ENCODE measurements at regions not wholly inside any gene's neighbourhood (a gene's known extent, or its start where the extent isn't known, plus 50 kb on each side); places are given as distances from the start of the nearest gene placed in this dataset.

GRCh38 chr5:133769842-133770241, 157.5 kb upstream of the FSTL4 start:
- no peak for DNase-seq (ENCODE audit: low spot score)

DNA sequence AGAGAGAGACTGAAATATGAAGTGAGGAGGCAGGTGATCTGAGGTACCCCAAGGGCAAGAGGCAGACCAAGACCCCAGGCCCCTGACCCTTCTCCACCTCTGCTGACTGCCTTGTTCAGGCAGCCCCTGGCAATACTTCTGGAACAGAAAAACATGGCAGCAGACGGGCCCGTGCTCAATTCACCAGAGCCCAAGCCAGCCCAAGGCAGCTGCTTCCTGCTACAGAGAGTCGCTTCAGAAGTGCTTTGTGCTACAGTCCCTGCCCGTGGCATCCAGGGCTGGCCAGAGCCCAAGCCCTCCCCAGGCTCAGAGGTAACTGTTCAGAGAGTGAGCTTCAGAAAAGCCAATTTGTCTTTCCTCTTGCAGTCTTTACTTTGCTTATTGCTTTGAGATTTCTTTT, 151.4 kb upstream of the FSTL4 start:
- no peak for DNase-seq (ENCODE audit: low spot score)

DNA sequence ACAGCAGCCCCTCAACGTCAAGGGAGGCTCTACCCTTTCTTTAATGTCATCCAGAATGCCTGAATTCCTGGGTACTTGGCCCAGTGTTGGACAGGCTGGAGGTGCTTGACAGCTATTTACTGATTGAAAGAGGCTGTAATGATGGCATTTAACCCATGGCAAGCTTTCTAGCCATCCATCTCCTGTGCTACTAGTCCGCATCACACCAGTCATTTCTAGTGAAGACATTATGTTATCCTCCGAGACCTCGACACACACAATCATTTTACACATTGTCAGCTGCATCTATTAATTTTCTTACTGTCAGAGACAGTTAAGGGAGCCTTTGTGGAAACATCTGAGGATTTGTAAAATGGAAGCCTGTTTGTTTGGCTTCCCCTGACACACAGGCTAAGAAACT, 149.3 kb upstream of the FSTL4 start:
- no peak for DNase-seq (ENCODE audit: low spot score)

DNA sequence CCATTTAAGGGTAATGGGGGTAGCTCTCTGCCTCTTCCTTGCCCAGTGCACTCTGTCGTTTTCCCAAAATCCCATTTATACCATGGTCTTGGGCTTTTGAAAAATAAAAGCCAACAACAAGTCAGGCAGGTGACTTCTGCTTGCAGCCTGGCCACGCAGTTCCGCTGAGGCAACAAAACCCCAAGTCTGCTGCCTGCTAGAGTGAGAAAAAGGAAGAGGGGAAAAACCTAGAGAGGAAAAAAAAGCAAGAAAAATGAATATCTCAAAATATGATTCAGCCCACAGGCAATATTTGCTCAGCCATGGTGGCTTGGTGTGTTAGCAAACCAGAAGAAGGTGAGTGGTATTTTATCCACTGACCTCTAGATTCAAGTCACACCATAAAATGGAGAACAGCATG, 148.2 kb upstream of the FSTL4 start:
- no peak for DNase-seq (ENCODE audit: low spot score)

GRCh38 chr5:133758641-133759040, 146.3 kb upstream of the FSTL4 start:
- DNase-seq (ENCODE audit: low spot score), result no peak

- no peak for DNase-seq (ENCODE audit: low spot score)
Observed at GRCh38 chr5:133757396-133757945, 145.1 kb upstream of the FSTL4 start.

DNA sequence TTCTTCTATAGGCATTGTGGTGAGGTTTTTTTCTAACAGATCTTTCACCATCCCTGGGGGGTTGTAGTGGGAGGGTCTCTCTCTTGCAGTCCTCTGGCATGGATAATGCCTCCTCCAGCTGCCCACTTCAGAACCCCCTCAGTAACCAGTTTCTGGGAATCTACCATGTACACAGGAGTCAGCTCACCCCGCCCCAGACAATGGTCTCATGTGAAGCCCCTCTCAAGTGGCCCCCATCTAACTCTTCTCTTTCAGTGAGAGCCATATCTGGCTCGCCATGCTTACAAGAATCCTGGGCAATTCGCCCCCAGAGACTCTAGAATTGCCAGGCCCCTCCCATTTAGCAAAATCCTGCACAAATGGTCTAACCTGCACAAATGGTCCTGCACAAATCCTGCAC, 144.4 kb upstream of the FSTL4 start:
- no peak for DNase-seq (ENCODE audit: low spot score)

GRCh38 chr5:133756036-133756435, 143.7 kb upstream of the FSTL4 start:
- DNase-seq (ENCODE audit: low spot score), result no peak

DNA sequence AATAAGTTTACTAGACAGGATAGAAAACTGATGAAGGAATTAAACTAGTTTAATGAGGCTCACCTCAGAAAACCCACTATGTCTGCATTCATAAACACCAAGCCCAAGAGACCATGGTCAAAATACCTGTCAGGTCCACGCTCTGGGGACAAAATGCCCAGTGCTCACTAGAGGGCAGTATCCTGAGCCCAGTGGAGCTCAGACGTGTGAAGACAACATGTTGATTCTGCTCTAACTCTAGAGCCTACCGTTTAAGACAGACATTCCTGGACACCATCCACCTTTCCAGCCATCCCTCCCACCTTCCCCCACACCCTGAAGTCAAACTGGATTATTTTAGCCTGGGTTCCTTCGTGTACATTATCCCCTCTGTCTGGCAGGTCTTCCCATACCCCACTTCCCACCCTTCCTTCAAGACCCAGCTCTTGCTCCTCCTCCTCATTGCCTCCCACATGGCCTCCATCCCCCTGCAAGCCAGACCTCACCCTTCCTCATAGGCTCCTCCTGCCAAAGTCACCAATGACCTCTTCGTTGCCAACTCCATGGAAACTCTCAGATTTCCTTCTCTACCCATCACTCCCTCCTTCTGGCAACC, 142.3 kb upstream of the FSTL4 start:
- no peak for DNase-seq (ENCODE audit: low spot score)

DNA sequence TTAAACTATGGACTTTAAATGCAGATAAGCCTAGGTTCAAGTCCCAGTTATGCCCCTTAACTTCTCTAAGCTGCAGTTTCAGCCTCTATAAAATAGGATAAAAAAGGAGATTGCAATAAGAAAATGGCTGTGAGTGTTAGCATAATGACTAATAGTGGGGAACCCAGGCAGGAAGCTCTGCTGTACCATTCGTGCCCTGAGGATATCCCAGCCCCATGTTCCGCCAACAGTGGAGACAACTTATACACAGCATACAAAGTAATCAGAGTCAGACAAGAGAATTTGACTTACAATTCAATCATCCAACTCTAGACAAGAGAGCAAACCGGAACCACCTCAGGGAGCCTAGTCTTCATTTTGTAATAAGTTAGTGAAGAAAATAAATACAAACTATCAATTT, 141.5 kb upstream of the FSTL4 start:
- DNase-seq (ENCODE audit: low spot score), result no peak

DNA sequence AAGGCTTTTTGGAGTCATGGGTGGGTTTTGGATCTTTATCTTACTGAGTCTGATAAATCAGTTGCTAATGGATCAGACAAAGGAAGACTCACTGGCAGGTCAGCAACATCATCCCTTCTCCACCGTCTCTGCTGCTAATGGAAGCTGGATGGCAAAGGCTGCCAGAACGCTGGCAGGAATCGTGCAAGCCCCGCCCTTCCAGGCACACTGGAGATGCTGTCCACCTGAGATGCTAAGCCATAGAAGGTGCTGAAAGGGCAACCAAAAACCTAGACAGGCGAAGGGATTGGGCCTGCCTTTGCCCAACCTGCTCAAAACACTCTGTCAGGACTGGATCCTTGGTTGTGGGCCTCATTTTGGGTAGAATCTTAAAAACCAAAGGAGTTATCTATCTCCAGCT, 139.5 kb upstream of the FSTL4 start:
- DNase-seq (ENCODE audit: low spot score), result no peak

- DNase-seq (ENCODE audit: low spot score), result no peak
Observed at GRCh38 chr5:133751421-133751820, 139.1 kb upstream of the FSTL4 start.

DNA sequence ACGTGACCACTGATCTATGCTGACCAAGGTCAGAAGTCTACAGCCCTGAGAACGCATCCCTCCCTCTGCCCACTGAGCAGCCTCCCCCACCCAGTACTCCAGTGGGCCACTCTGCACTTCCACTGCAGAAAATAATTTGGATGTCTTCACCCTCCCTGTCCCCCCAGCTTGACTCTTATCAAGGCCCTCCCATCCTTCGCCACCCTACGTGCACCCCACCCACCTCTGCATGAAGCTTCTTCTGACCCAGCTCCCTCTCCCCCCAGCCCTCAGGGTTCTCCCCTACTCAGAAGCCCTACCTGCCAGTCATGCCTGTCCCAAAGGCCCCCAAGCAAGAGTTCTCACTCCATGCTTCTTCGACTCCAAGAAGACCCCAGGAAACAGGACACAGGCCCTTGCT, 138.5 kb upstream of the FSTL4 start:
- no peak for DNase-seq (ENCODE audit: low spot score)

DNA sequence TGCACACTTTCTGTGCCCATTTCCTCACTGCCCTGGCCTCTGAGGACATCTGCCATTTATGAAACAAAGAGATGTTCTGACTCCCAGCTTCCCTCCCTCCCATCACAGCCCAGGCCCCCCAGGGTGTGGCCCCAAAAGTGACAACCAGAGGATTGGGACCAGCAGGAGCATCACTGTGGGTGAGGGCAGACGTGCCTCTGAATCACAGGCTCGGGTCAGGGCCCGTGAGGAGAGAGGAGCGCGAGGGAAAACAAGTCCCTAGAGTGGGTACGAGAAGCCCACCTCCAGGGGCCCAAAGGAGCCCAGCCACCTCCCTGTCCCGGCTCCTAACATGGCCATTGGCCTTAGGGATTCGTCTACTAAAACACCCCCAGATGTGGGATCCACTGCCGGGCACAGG, 138.0 kb upstream of the FSTL4 start:
- no peak for DNase-seq (ENCODE audit: low spot score)

DNA sequence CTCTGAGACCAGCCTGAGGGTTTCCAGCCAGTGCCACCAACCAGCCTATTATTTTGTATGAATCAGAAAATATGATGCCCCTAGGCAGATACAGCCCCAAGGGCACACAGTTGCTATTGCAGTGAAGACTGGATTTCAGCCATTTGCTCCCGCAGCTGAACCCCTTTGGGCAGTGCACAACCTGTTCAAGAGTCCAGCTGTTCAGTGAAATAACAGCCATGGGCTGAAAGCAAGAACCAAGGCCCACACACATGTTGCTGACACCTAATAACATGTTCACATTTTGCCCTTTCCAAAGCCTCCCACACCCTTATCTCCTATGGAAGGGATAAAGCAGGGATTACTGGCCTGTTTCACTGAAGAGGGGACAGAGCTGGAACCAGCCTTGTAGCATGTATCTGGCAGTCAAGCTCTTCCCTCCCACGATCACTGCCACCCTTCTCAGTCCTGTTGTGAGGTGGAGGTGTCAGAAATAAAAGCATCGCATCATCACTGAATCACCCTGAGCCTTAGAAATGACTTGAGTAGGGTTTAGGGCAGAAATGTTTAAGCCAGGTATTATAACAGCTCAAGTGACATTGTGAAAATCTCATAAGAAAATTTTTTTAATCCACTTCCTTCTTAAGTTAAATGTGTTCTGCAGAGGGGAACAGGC, 137.1 kb upstream of the FSTL4 start:
- no peak for DNase-seq (ENCODE audit: low spot score)

DNA sequence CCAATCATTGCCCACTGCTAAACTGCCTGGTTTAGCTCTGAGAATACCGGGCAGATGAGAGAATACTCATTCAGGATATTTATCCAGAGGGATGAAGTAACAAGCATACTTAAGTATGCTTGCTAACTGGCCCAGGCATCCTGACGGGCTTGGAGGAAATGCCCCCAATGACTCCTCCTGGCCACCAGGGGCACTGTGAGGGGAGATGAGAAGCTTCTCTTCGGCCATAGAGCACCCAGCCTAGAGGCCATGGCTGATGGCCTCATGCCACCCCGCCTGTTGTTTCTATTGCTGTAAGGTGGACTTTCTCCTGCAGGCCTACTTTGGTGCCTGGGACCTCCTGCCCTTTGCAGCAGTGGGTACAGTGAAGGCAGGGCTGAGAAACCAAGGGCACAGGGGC, 134.5 kb upstream of the FSTL4 start:
- DNase-seq (ENCODE audit: low spot score), result no peak

DNA sequence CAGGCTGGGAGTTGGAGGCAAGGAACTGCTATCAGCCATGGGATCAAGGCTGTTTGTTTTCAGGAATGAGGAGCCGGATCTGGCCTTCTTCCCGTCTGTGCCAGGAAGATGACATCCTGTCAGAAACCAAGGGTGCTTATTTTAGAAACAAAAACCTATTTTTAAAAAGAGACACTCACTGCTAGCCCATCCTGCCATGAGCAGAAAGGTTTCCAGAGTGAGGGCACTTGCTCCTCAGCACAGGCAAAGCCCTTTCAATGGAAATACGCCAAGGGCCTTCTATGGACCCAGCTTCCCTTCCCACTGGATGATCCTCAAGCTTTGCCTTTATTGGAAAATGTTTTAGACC, 132.6 kb upstream of the FSTL4 start:
- no peak for DNase-seq (ENCODE audit: low spot score)

- DNase-seq (ENCODE audit: low spot score), result peak; percentile 70
Observed at GRCh38 chr5:133744051-133744959, 132.0 kb upstream of the FSTL4 start.

- DNase-seq (ENCODE audit: low spot score), result no peak
Observed at GRCh38 chr5:133742431-133742988, 130.2 kb upstream of the FSTL4 start.

DNA sequence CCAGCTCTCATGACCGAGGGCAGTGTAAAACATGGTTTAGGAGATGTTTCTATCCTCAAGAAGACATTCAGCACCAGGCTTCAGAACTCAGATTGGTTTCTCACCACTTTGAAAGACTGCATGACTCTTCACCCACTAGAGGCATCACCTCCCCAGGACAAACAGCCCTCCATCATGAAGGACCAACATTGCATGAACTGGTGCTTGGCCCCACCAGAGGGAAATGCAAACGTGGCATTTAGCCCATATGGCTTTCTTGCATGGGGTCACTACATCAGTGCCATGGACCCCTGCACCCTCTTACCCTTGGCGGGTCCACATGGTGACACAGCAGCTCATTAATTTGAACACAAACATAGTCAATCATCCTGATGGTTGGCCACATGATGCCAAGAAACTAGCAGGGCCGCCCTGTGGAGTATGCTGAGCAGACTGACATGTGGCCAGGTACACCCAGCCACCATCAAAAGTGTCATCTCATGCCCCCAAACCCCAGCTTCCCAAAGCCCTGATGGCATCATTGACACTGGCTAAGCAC, 129.5 kb upstream of the FSTL4 start:
- DNase-seq (ENCODE audit: low spot score), result no peak

DNA sequence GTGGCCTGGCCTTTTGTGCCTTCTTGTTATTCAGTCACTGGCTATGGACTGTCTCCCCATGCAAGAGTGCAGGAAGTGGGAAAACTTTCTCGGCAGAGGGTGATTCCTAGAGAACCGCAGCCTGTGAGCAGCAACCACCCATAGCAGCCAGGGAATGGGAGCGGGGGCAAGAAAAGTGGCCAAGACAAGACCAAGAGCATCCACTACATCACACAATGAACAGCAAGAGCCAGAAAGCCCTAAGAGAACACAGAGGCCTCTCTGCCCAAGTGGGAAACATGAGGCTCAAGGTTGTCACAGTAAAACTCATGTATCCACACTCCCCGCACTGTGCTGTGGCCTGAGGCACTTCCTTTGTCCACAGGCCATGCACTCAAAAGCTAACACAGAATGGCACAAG, 129.1 kb upstream of the FSTL4 start:
- no peak for DNase-seq (ENCODE audit: low spot score)

DNA sequence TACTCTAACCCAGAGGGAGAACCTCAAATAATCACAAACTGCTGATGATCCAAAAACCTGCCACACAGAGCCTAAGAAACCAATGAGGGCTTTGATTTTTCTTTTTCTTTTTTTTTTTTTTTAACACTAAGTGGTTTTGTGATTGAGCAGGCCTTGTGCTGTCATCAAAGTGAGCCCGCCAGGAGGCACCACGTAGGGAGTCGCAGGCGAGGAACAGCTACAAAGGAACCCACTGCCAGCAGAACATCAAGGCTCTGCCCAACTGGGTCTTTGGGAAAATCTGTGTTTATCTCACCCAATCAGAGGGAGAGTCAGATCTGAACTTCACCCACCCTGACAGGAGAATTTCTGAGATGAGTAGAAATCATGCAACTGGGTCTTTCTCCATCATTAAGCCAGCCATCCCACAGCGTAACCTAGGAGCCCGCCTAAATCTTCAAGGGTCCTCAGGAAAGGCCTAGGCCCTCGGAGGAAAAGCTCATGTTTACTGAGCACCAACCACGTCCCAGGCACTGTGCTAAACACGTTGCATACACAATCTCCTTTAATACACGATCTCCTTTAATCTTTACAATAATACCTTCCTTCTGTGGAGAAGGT, 126.9 kb upstream of the FSTL4 start:
- DNase-seq (ENCODE audit: low spot score), result no peak
